ENCODE measurements at regions not wholly inside any gene's neighbourhood (a gene's known extent, or its start where the extent isn't known, plus 50 kb on each side); places are given as distances from the start of the nearest gene placed in this dataset.

GRCh38 chr1:67491280-67491679 lies 61.1 kb upstream of the SERBP1 start:
- H3K27ac ChIP-seq, result no peak overlapping the region
- no peaks in the 10 kb centered on the region for H3K9me3 ChIP-seq
- TF ChIP-seq POLR2A (IDR thresholded peaks at IDR 0.05) (no peak), EP300 (IDR thresholded peaks at IDR 0.05; ENCODE audit: low read depth) (no peak), POLR2AphosphoS5 (IDR thresholded peaks at IDR 0.05) (no peak)
- TF ChIP-seq, protein P1, sequence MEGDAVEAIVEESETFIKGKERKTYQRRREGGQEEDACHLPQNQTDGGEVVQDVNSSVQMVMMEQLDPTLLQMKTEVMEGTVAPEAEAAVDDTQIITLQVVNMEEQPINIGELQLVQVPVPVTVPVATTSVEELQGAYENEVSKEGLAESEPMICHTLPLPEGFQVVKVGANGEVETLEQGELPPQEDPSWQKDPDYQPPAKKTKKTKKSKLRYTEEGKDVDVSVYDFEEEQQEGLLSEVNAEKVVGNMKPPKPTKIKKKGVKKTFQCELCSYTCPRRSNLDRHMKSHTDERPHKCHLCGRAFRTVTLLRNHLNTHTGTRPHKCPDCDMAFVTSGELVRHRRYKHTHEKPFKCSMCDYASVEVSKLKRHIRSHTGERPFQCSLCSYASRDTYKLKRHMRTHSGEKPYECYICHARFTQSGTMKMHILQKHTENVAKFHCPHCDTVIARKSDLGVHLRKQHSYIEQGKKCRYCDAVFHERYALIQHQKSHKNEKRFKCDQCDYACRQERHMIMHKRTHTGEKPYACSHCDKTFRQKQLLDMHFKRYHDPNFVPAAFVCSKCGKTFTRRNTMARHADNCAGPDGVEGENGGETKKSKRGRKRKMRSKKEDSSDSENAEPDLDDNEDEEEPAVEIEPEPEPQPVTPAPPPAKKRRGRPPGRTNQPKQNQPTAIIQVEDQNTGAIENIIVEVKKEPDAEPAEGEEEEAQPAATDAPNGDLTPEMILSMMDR (IDR thresholded peaks at IDR 0.05), result no peak
- in situ Hi-C loops (cut with MboI; ENCODE audit: low pct_ligation_motif_present in 1 of 4, low pct_unique_long_range_greater_than_20kb in 1 of 4, low sequenced_read_pairs in 3 of 4) (loop anchor here (10.0 to 25.0 kb wide), 5 partner anchors 146 to 729 kb away; partner anchors contain the start of gene DYNLT5 (in 2 of the 4)), intact Hi-C loops (cut with DNase I; ENCODE audit: low total_unique reads) (no loop called here)
- no peaks in the 10 kb centered on the region for H3K36me3 ChIP-seq
- no peak overlapping the region for H3K4me3 ChIP-seq
- DNase-seq, result no peak
- H3K27me3 ChIP-seq, result no peaks in the 10 kb centered on the region
- WGBS, 2 donors (ENCODE audit: low coverage in 1 of 2), result 82 to 88% methylated on average over 1 to 3 of the region's 3 CpGs
- H3K4me1 ChIP-seq, result no peaks in the 10 kb centered on the region

DNA sequence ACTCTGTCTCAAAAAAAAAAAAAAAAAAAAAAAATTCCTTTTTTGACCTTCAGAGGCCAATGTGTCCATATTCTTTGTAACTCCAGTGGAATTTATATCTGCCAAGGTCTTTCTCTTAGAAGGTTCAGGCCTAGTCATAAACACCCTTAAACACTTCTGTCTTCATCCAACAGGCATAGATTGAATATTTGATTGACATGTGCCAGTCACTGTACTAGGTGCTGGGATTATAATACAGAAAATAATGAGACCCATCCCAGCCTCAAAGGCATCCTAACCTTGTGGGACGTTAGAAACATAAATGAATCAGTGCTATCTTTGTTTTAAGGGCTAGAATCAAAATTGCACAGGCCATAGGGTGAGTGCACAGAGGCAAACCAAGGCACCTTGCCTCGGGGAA lies 62.9 kb upstream of the SERBP1 start:
- WGBS, 2 donors (ENCODE audit: low coverage in 1 of 2), result 76% methylated on average over 2 of the region's 2 CpGs; no CpG with 5 or more reads in 1 of the 2 donors
- intact Hi-C loops (cut with DNase I; ENCODE audit: low total_unique reads) (no loop called here), in situ Hi-C loops (cut with MboI; ENCODE audit: low pct_ligation_motif_present in 1 of 4, low pct_unique_long_range_greater_than_20kb in 1 of 4, low sequenced_read_pairs in 3 of 4) (loop anchor here (10.0 to 25.0 kb wide), 5 partner anchors 148 to 731 kb away; partner anchors contain the start of gene DYNLT5 (in 2 of the 4))
- H3K4me1 ChIP-seq, result no peaks in the 10 kb centered on the region
- H3K4me3 ChIP-seq, result no peak overlapping the region
- TF ChIP-seq EP300 (IDR thresholded peaks at IDR 0.05; ENCODE audit: low read depth), result no peak
- TF ChIP-seq POLR2A (IDR thresholded peaks at IDR 0.05), result no peak
- TF ChIP-seq, protein P1 (IDR thresholded peaks at IDR 0.05), result no peak
- no peak for TF ChIP-seq POLR2AphosphoS5 (IDR thresholded peaks at IDR 0.05)
- no peaks in the 10 kb centered on the region for H3K9me3 ChIP-seq
- no peaks in the 10 kb centered on the region for H3K36me3 ChIP-seq
- no peak overlapping the region for H3K27ac ChIP-seq
- DNase-seq, result no peak
- no peaks in the 10 kb centered on the region for H3K27me3 ChIP-seq

- TF ChIP-seq POLR2AphosphoS5 (IDR thresholded peaks at IDR 0.05) (no peak), POLR2A (IDR thresholded peaks at IDR 0.05) (no peak), EP300 (IDR thresholded peaks at IDR 0.05; ENCODE audit: low read depth) (no peak)
- TF ChIP-seq, protein P1 (IDR thresholded peaks at IDR 0.05), result no peak
- in situ Hi-C loops (cut with MboI; ENCODE audit: low pct_ligation_motif_present in 1 of 4, low pct_unique_long_range_greater_than_20kb in 1 of 4, low sequenced_read_pairs in 3 of 4), result loop anchor here (10.0 to 25.0 kb wide), 5 partner anchors 151 to 733 kb away; partner anchors contain the start of gene DYNLT5 (in 2 of the 4)
- WGBS, 2 donors (ENCODE audit: low coverage in 1 of 2), result 87 to 88% methylated on average over 5 to 6 of the region's 6 CpGs
- Histone ChIP-seq H3K9me3 (no peaks in the 10 kb centered on the region), H3K27ac (no peak overlapping the region), H3K36me3 (no peaks in the 10 kb centered on the region), H3K4me1 (peaks cover 0 to 2% (median 0%) of the 10 kb centered on the region in 4 donors), H3K27me3 (no peaks in the 10 kb centered on the region), H3K4me3 (no peak overlapping the region)
- no peak for DNase-seq
- intact Hi-C loops (cut with DNase I; ENCODE audit: low total_unique reads), result no loop called here
Measured at GRCh38 chr1:67495327-67495726, 65.1 kb upstream of the SERBP1 start.

- intact Hi-C loops (cut with DNase I; ENCODE audit: low total_unique reads), result no loop called here
- peaks cover 0 to 7% (median 1%) of the 10 kb centered on the region in 4 donors for H3K4me1 ChIP-seq
- TF ChIP-seq POLR2AphosphoS5 (IDR thresholded peaks at IDR 0.05) (no peak), POLR2A (IDR thresholded peaks at IDR 0.05) (no peak), EP300 (IDR thresholded peaks at IDR 0.05; ENCODE audit: low read depth) (no peak)
- TF ChIP-seq, protein P1 (IDR thresholded peaks at IDR 0.05), result no peak
Measured at GRCh38 chr1:67496329-67496728, 66.1 kb upstream of the SERBP1 start.

More at GRCh38 chr1:67496329-67496728, 66.1 kb upstream of the SERBP1 start:
- no peak for DNase-seq
- in situ Hi-C loops (cut with MboI; ENCODE audit: low pct_ligation_motif_present in 1 of 4, low pct_unique_long_range_greater_than_20kb in 1 of 4, low sequenced_read_pairs in 3 of 4), result loop anchor here (10.0 to 25.0 kb wide), 5 partner anchors 152 to 734 kb away; partner anchors contain the start of gene DYNLT5 (in 2 of the 4)
- H3K36me3 ChIP-seq, result no peaks in the 10 kb centered on the region
- no peak overlapping the region for H3K4me3 ChIP-seq
- H3K27me3 ChIP-seq, result no peaks in the 10 kb centered on the region
- WGBS, 2 donors (ENCODE audit: low coverage in 1 of 2), result 86 to 93% methylated on average over 2 to 9 of the region's 9 CpGs
- no peaks in the 10 kb centered on the region for H3K9me3 ChIP-seq
- no peak overlapping the region for H3K27ac ChIP-seq

All from transverse colon (tissue), 4 donors.